ENCODE measurements at regions not wholly inside any gene's neighbourhood (a gene's known extent, or its start where the extent isn't known, plus 50 kb on each side); places are given as distances from the start of the nearest gene placed in this dataset.
A peak's percentile ranks its signal among the peaks of the same experiment; 100 is the strongest.

- TF ChIP-seq KIAA2018 (CRISPR knock-in tag; IDR thresholded peaks at IDR 0.05; ENCODE audit: borderline replicate concordance), result no peak
- TF ChIP-seq ZNF383 (CRISPR knock-in tag; IDR thresholded peaks at IDR 0.05; ENCODE audit: borderline replicate concordance), result peak; percentile 42; the same call in 1 of the 2 replicates
- no peak for TF ChIP-seq ZNF484 (CRISPR knock-in tag; IDR thresholded peaks at IDR 0.05; ENCODE audit: borderline replicate concordance, low read depth)
- no peak for TF ChIP-seq ATRX (CRISPR knock-in tag; IDR thresholded peaks at IDR 0.05; ENCODE audit: borderline replicate concordance)
- peak; percentile 40; the same call in 1 of the 2 replicates for TF ChIP-seq ZBTB4 (CRISPR knock-in tag; IDR thresholded peaks at IDR 0.05; ENCODE audit: borderline replicate concordance)
- 0 out of 2 replicates have a peak, but pooled peaks have one; percentile 10 for TF ChIP-seq NR2C2 (CRISPR knock-in tag; IDR thresholded peaks at IDR 0.05; ENCODE audit: borderline replicate concordance)
- TF ChIP-seq ZBTB38 (CRISPR knock-in tag; IDR thresholded peaks at IDR 0.05), result peak; percentile 78
- 0 out of 2 replicates have a peak, but pooled peaks have one; percentile 31 for TF ChIP-seq ZNF510 (CRISPR knock-in tag; IDR thresholded peaks at IDR 0.05; ENCODE audit: low read depth)
- TF ChIP-seq ZNF17 (CRISPR knock-in tag; IDR thresholded peaks at IDR 0.05), result 0 out of 2 replicates have a peak, but pooled peaks have one; percentile 43
- TF ChIP-seq, protein P1, sequence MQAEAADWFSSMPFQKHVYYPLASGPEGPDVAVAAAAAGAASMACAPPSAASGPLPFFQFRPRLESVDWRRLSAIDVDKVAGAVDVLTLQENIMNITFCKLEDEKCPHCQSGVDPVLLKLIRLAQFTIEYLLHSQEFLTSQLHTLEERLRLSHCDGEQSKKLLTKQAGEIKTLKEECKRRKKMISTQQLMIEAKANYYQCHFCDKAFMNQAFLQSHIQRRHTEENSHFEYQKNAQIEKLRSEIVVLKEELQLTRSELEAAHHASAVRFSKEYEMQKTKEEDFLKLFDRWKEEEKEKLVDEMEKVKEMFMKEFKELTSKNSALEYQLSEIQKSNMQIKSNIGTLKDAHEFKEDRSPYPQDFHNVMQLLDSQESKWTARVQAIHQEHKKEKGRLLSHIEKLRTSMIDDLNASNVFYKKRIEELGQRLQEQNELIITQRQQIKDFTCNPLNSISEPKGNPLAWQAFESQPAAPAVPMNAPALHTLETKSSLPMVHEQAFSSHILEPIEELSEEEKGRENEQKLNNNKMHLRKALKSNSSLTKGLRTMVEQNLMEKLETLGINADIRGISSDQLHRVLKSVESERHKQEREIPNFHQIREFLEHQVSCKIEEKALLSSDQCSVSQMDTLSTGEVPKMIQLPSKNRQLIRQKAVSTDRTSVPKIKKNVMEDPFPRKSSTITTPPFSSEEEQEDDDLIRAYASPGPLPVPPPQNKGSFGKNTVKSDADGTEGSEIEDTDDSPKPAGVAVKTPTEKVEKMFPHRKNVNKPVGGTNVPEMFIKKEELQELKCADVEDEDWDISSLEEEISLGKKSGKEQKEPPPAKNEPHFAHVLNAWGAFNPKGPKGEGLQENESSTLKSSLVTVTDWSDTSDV (CRISPR knock-in tag; IDR thresholded peaks at IDR 0.05), result no peak
- 0 out of 2 replicates have a peak, but pooled peaks have one; percentile 7 for TF ChIP-seq KDM2A (CRISPR knock-in tag; IDR thresholded peaks at IDR 0.05; ENCODE audit: borderline replicate concordance, low read depth)
- TF ChIP-seq ZNF431 (CRISPR knock-in tag; IDR thresholded peaks at IDR 0.05; ENCODE audit: borderline replicate concordance, low read depth), result no peak
- TF ChIP-seq NR1H2 (CRISPR knock-in tag; IDR thresholded peaks at IDR 0.05; ENCODE audit: borderline replicate concordance, low read depth), result no peak
- no peak for TF ChIP-seq TCF7 (IDR thresholded peaks at IDR 0.05; ENCODE audit: low read depth)
- TF ChIP-seq ZNF138 (CRISPR knock-in tag; IDR thresholded peaks at IDR 0.05; ENCODE audit: low read depth), result 0 out of 2 replicates have a peak, but pooled peaks have one; percentile 29
Measured at GRCh38 chr1:9437961-9438430, 101.3 kb upstream of the SLC25A33 start (continued).
